IPS DF 4.7 (cell line): ENCODE measurements at regions not wholly inside any gene's neighbourhood (a gene's known extent, or its start where the extent isn't known, plus 50 kb on each side); places are given as distances from the start of the nearest gene placed in this dataset.

Experiments
- DNase-seq: peaks from one replicate; pipeline ENCODE4 v3.0.0-alpha.2; 2013; ENCODE audit warnings: low spot score; ENCODE audit errors: extremely low read depth

- DNase-seq = no peak
Measured at GRCh38 chr3:72494130-72494529, 354.1 kb downstream of the SHQ1 start.

- no peak for DNase-seq
Measured at GRCh38 chr3:72492240-72492639, 356.0 kb downstream of the SHQ1 start.

- no peak for DNase-seq
Measured at GRCh38 chr3:72490688-72491435, 357.4 kb downstream of the SHQ1 start.

GRCh38 chr3:72489901-72490300 is 358.3 kb downstream of the SHQ1 start:
- no peak for DNase-seq

GRCh38 chr3:72488738-72489035 is 359.6 kb downstream of the SHQ1 start:
- DNase-seq = no peak

- no peak for DNase-seq
Measured at GRCh38 chr3:72487946-72488737, 360.1 kb downstream of the SHQ1 start.

- no peak for DNase-seq
Measured at GRCh38 chr3:72487078-72487765, 361.0 kb downstream of the SHQ1 start.

- DNase-seq = no peak
Measured at GRCh38 chr3:72485641-72486040, 362.6 kb downstream of the SHQ1 start.

GRCh38 chr3:72483554-72484104 is 364.6 kb downstream of the SHQ1 start:
- DNase-seq = no peak

- DNase-seq = no peak
Measured at GRCh38 chr3:72482589-72483321, 365.5 kb downstream of the SHQ1 start.

GRCh38 chr3:72481542-72481941 is 366.7 kb downstream of the SHQ1 start:
- DNase-seq = no peak

GRCh38 chr3:72480366-72480765 is 367.9 kb downstream of the SHQ1 start:
- DNase-seq = no peak

GRCh38 chr3:72479651-72480215 is 368.5 kb downstream of the SHQ1 start:
- no peak for DNase-seq

- no peak for DNase-seq
Measured at GRCh38 chr3:72476139-72476483, 372.1 kb downstream of the SHQ1 start.

- DNase-seq = no peak
Measured at GRCh38 chr3:72475258-72476138, 372.7 kb downstream of the SHQ1 start.

- DNase-seq = no peak
Measured at GRCh38 chr3:72474775-72475174, 373.5 kb downstream of the SHQ1 start.

- DNase-seq = no peak
Measured at GRCh38 chr3:72473156-72473555, 375.1 kb downstream of the SHQ1 start.

GRCh38 chr3:72470904-72471417 is 377.3 kb downstream of the SHQ1 start:
- no peak for DNase-seq

GRCh38 chr3:72465853-72466252 is 382.4 kb downstream of the SHQ1 start:
- DNase-seq = no peak

GRCh38 chr3:72463083-72463482 is 385.2 kb downstream of the SHQ1 start:
- DNase-seq = no peak
